WTC11 (cell line): ENCODE measurements at regions not wholly inside any gene's neighbourhood (a gene's known extent, or its start where the extent isn't known, plus 50 kb on each side); places are given as distances from the start of the nearest gene placed in this dataset.

Experiments
- ATAC-seq: fragments of 200-7000 bp; cut with Tn5 transposase; 2 replicates; pipeline ENCODE4 v1.10.0; 2021; ENCODE audit warnings: mild to moderate bottlenecking, moderate library complexity
- CTCF ChIA-PET: fragments of 300-600 bp; sonication (Branson Sonifier 250); formaldehyde crosslinking; loops from one replicate; lab custom pipeline; 2021; ENCODE audit warnings: antibody characterized with exemption; lab: Charles Lee
- POLR2A ChIA-PET: fragments of 350-600 bp; sonication (Branson Sonifier 250); formaldehyde crosslinking; loops from one replicate; lab custom pipeline; 2021; ENCODE audit warnings: antibody characterized with exemption; lab: Charles Lee
- DNase-seq: peaks from one replicate; pipeline ENCODE4 v3.0.0; 2021; ENCODE audit warnings: low spot score
- H3K27ac Mint-ChIP-seq: 2 replicates; pipeline ENCODE4 v1.8.0; 2021; ENCODE audit warnings: mixed read lengths
- H3K27me3 Mint-ChIP-seq: 2 replicates; pipeline ENCODE4 v1.8.0; 2021; ENCODE audit warnings: low read depth, mild to moderate bottlenecking, moderate library complexity, mixed read lengths
- H3K36me3 Mint-ChIP-seq: 2 replicates; pipeline ENCODE4 v1.8.0; 2021; ENCODE audit warnings: mixed read lengths
- H3K4me1 Mint-ChIP-seq: 2 replicates; pipeline ENCODE4 v1.8.0; 2022; ENCODE audit warnings: mixed read lengths
- H3K4me3 Mint-ChIP-seq: 2 replicates; pipeline ENCODE4 v1.8.0; 2021; ENCODE audit warnings: mild to moderate bottlenecking, moderate library complexity, mixed read lengths
- H3K9me3 Mint-ChIP-seq: 2 replicates; pipeline ENCODE4 v1.8.0; 2021; ENCODE audit warnings: mixed read lengths
- ARID4B ChIP-seq: sonication (generic); formaldehyde crosslinking; IDR thresholded peaks from 2 replicates; pipeline ENCODE4 v1.8.0; 2023; ENCODE audit warnings: missing genetic modification reagents, mild to moderate bottlenecking, borderline replicate concordance
- CTCF ChIP-seq: fragments of 200-600 bp; IDR thresholded peaks from 2 replicates; pipeline ENCODE4 v1.8.0; 2022; ENCODE audit warnings: antibody characterized with exemption
- E2F1 ChIP-seq: sonication (generic); formaldehyde crosslinking; IDR thresholded peaks from 2 replicates; pipeline ENCODE4 v1.8.0; 2022; ENCODE audit warnings: mild to moderate bottlenecking, missing genetic modification reagents
- E2F5 ChIP-seq: sonication (generic); formaldehyde crosslinking; IDR thresholded peaks from 2 replicates; pipeline ENCODE4 v1.8.1; 2022; ENCODE audit warnings: mild to moderate bottlenecking, moderate library complexity, missing genetic modification reagents
- ERG ChIP-seq: fragments of 250-450 bp; sonication (Bioruptor Pico); IDR thresholded peaks from 2 replicates; pipeline ENCODE4 v1.8.0; 2021; ENCODE audit warnings: mild to moderate bottlenecking
- FOXJ3 ChIP-seq: sonication (generic); formaldehyde crosslinking; IDR thresholded peaks from 2 replicates; pipeline ENCODE4 v1.9.0; 2021; ENCODE audit warnings: missing genetic modification reagents, mild to moderate bottlenecking, borderline replicate concordance
- FOXK1 ChIP-seq: sonication (generic); formaldehyde crosslinking; IDR thresholded peaks from 2 replicates; pipeline ENCODE4 v1.8.0; 2022; ENCODE audit warnings: mild to moderate bottlenecking, moderate library complexity, missing genetic modification reagents
- GABPB1 ChIP-seq: sonication (generic); formaldehyde crosslinking; IDR thresholded peaks from 2 replicates; pipeline ENCODE4 v1.8.1; 2023; ENCODE audit warnings: mild to moderate bottlenecking, missing genetic modification reagents
- GTF2I ChIP-seq: fragments of 250-450 bp; sonication (Bioruptor Pico); conservative IDR thresholded peaks from 2 replicates; pipeline ENCODE4 v1.4.0; 2021; ENCODE audit warnings: mild to moderate bottlenecking
- JAZF1 ChIP-seq: fragments of 250-450 bp; sonication (Bioruptor Pico); IDR thresholded peaks from 2 replicates; pipeline ENCODE4 v1.9.0; 2021; ENCODE audit warnings: moderate library complexity, mild to moderate bottlenecking, inconsistent platforms
- KAT7 ChIP-seq: sonication (generic); formaldehyde crosslinking; IDR thresholded peaks from 2 replicates; pipeline ENCODE4 v1.8.1; 2023; ENCODE audit warnings: missing genetic modification reagents, mild to moderate bottlenecking, borderline replicate concordance
- NR1H2 ChIP-seq: sonication (generic); formaldehyde crosslinking; IDR thresholded peaks from 2 replicates; pipeline ENCODE4 v1.9.0; 2021; ENCODE audit warnings: mild to moderate bottlenecking, moderate library complexity, missing genetic modification reagents
- NR2C2 ChIP-seq: sonication (generic); formaldehyde crosslinking; IDR thresholded peaks from 2 replicates; pipeline ENCODE4 v1.8.0; 2022; ENCODE audit warnings: mild to moderate bottlenecking, missing genetic modification reagents
- OVOL2 ChIP-seq: fragments of 250-450 bp; sonication (Bioruptor Pico); IDR thresholded peaks from 2 replicates; pipeline ENCODE4 v1.9.0; 2021; ENCODE audit warnings: mild to moderate bottlenecking, borderline replicate concordance
- PRRX2 ChIP-seq: fragments of 250-450 bp; sonication (Bioruptor Pico); IDR thresholded peaks from 2 replicates; pipeline ENCODE4 v1.8.0; 2021; ENCODE audit warnings: mild to moderate bottlenecking
- SOX15 ChIP-seq: fragments of 250-450 bp; sonication (Bioruptor Pico); IDR thresholded peaks from 2 replicates; pipeline ENCODE4 v1.9.0; 2021; ENCODE audit warnings: mild to moderate bottlenecking
- TCF7 ChIP-seq: sonication (generic); formaldehyde crosslinking; IDR thresholded peaks from 2 replicates; pipeline ENCODE4 v1.8.0; 2022; ENCODE audit warnings: mild to moderate bottlenecking, low read depth, missing genetic modification reagents, moderate library complexity
- ZBTB21 ChIP-seq: sonication (generic); formaldehyde crosslinking; IDR thresholded peaks from 2 replicates; pipeline ENCODE4 v1.8.1; 2023; ENCODE audit warnings: mild to moderate bottlenecking, missing genetic modification reagents, borderline replicate concordance
- ZBTB43 ChIP-seq: sonication (generic); formaldehyde crosslinking; IDR thresholded peaks from 2 replicates; pipeline ENCODE4 v1.8.1; 2023; ENCODE audit warnings: mild to moderate bottlenecking, missing genetic modification reagents
- ZMAT4 ChIP-seq: fragments of 250-450 bp; sonication (Bioruptor Pico); IDR thresholded peaks from 2 replicates; pipeline ENCODE4 v1.9.0; 2021; ENCODE audit warnings: mild to moderate bottlenecking
- ZNF121 ChIP-seq: sonication (generic); formaldehyde crosslinking; IDR thresholded peaks from 2 replicates; pipeline ENCODE4 v1.8.0; 2023; ENCODE audit warnings: missing genetic modification reagents
- ZNF317 ChIP-seq: sonication (generic); formaldehyde crosslinking; IDR thresholded peaks from 2 replicates; pipeline ENCODE4 v1.8.1; 2023; ENCODE audit warnings: low read depth, mild to moderate bottlenecking, moderate library complexity, missing genetic modification reagents, borderline replicate concordance
- ZNF416 ChIP-seq: fragments of 250-450 bp; sonication (Bioruptor Pico); IDR thresholded peaks from 2 replicates; pipeline ENCODE4 v1.9.0; 2021; ENCODE audit warnings: mild to moderate bottlenecking, inconsistent platforms

- Mint-ChIP-seq H3K4me1 (peaks cover 37% of the 10 kb centered on the region), H3K4me3 (no peak overlapping the region), H3K27ac (no peak overlapping the region), H3K9me3 (peaks cover 11% of the 10 kb centered on the region), H3K36me3 (peaks cover 5% of the 10 kb centered on the region; the same call in 1 of the 2 replicates), H3K27me3 (no peaks in the 10 kb centered on the region)
- TF ChIP-seq ARID4B (CRISPR knock-in tag) (no peak), SOX15 (CRISPR knock-in tag) (no peak), ZNF317 (no peak), KAT7 (CRISPR knock-in tag) (no peak), NR2C2 (CRISPR knock-in tag) (no peak), TCF7 (CRISPR knock-in tag) (no peak), E2F1 (no peak), GTF2I (CRISPR knock-in tag) (no peak), E2F5 (no peak), ZBTB43 (CRISPR knock-in tag) (no peak), CTCF (no peak), GABPB1 (CRISPR knock-in tag) (no peak), ZMAT4 (CRISPR knock-in tag) (no peak), ZNF121 (CRISPR knock-in tag) (no peak)
- POLR2A ChIA-PET, result no interaction called here
- DNase-seq (no peak), ATAC-seq (no peak)
- CTCF ChIA-PET, result no interaction called here
Measured at GRCh38 chr3:25086721-25087120, 341.3 kb upstream of the RARB start.

GRCh38 chr3:25088284-25088683, 339.8 kb upstream of the RARB start:
- POLR2A ChIA-PET, result interaction anchor here (0.5 kb wide), 1 partner anchor 380 kb away, joined by 6 read pairs; no protein-coding TSS in a partner anchor
- DNase-seq, result no peak
- peaks cover 5% of the 10 kb centered on the region; the same call in 1 of the 2 replicates for H3K36me3 Mint-ChIP-seq
- no peak for ATAC-seq
- H3K9me3 Mint-ChIP-seq, result peaks cover 11% of the 10 kb centered on the region
- H3K4me1 Mint-ChIP-seq, result peaks cover 53% of the 10 kb centered on the region
- CTCF ChIA-PET, result interaction anchor here (1.6 kb wide), 1 partner anchor 55 kb away, joined by 5 read pairs; no protein-coding TSS in a partner anchor
- no peaks in the 10 kb centered on the region for H3K27me3 Mint-ChIP-seq
- no peak overlapping the region for H3K27ac Mint-ChIP-seq
- no peak overlapping the region for H3K4me3 Mint-ChIP-seq
- no peak for TF ChIP-seq KAT7 (CRISPR knock-in tag)
- no peak for TF ChIP-seq FOXJ3
- no peak for TF ChIP-seq JAZF1 (CRISPR knock-in tag)
- TF ChIP-seq NR1H2 (CRISPR knock-in tag), result no peak
- TF ChIP-seq GABPB1 (CRISPR knock-in tag), result no peak
- TF ChIP-seq ZNF416, result no peak
- no peak for TF ChIP-seq FOXK1 (CRISPR knock-in tag)
- TF ChIP-seq ZBTB21 (CRISPR knock-in tag), result no peak
- no peak for TF ChIP-seq CTCF
- TF ChIP-seq TCF7 (CRISPR knock-in tag), result no peak
- TF ChIP-seq OVOL2 (CRISPR knock-in tag), result no peak
- TF ChIP-seq ERG (CRISPR knock-in tag), result no peak
- no peak for TF ChIP-seq PRRX2
